VCaP (cell line): ENCODE measurements at regions not wholly inside any gene's neighbourhood (a gene's known extent, or its start where the extent isn't known, plus 50 kb on each side); places are given as distances from the start of the nearest gene placed in this dataset.

ENCODE experiments used
- H3K27ac ChIP-seq: fragments of 450-650 bp; 2 replicates; pipeline ENCODE4 v1.5.1; 2017
- CTCF ChIP-seq: fragments of 450-650 bp; conservative IDR thresholded peaks from 2 replicates; pipeline ENCODE4 v1.5.1; 2017; ENCODE audit warnings: mild to moderate bottlenecking, moderate library complexity

- TF ChIP-seq CTCF, result no peak
Observed at GRCh38 chr2:17070711-17071110, 405.1 kb upstream of the CYRIA start.

GRCh38 chr2:17069564-17069963, 403.9 kb upstream of the CYRIA start:
- no peak for TF ChIP-seq CTCF

More at GRCh38 chr2:17070711-17071110, 405.1 kb upstream of the CYRIA start:
- no peak overlapping the region for H3K27ac ChIP-seq

GRCh38 chr2:17068021-17068420, 402.4 kb upstream of the CYRIA start:
- TF ChIP-seq CTCF, result no peak
- H3K27ac ChIP-seq, result no peak overlapping the region

More at GRCh38 chr2:17069564-17069963, 403.9 kb upstream of the CYRIA start:
- no peak overlapping the region for H3K27ac ChIP-seq

GRCh38 chr2:17065536-17065935, 399.9 kb upstream of the CYRIA start:
- no peak for TF ChIP-seq CTCF
- H3K27ac ChIP-seq, result no peak overlapping the region

GRCh38 chr2:17061028-17061427, 395.4 kb upstream of the CYRIA start:
- no peak overlapping the region for H3K27ac ChIP-seq
- TF ChIP-seq CTCF, result no peak

- H3K27ac ChIP-seq, result no peak overlapping the region
- no peak for TF ChIP-seq CTCF
Observed at GRCh38 chr2:17059458-17059857, 393.8 kb upstream of the CYRIA start.

GRCh38 chr2:17058772-17059402, 393.3 kb upstream of the CYRIA start:
- TF ChIP-seq CTCF, result no peak

More at GRCh38 chr2:17058772-17059402, 393.3 kb upstream of the CYRIA start:
- H3K27ac ChIP-seq, result no peak overlapping the region
